Endothelial cell of umbilical vein (primary cell): ENCODE measurements at regions not wholly inside any gene's neighbourhood (a gene's known extent, or its start where the extent isn't known, plus 50 kb on each side); places are given as distances from the start of the nearest gene placed in this dataset.
A peak's percentile ranks its signal among the peaks of the same experiment; 100 is the strongest.

Experiments
- BruUV-seq: library from RNA; stranded (reverse); fragments of 400-500 nt; replicated peaks from 2 replicates; lab custom pipeline; 2021; lab: Mats Ljungman, UMichigan
- CTCF ChIA-PET: fragments of 300-600, 350-600 bp; sonication (Branson Sonifier 250); formaldehyde crosslinking; loops from one replicate; lab custom pipeline; 2021; ENCODE audit warnings: antibody characterized with exemption, inconsistent platforms; lab: Charles Lee
- POLR2A ChIA-PET: fragments of 300-600, 350-600 bp; sonication (Branson Sonifier 250); formaldehyde crosslinking; loops from one replicate; lab custom pipeline; 2021; ENCODE audit warnings: antibody characterized with exemption, inconsistent platforms; lab: Charles Lee
- DNase-seq: peaks from one replicate; pipeline ENCODE4 v3.0.0-alpha.2; 2011; ENCODE audit warnings: low read depth, low spot score
- FAIRE-seq: peaks from 2 replicates; lab custom pipeline; 2011; peaks lifted over from hg19 to GRCh38; lab: Jason Lieb, UNC
- H2AFZ ChIP-seq: 2 replicates; pipeline ENCODE4 v1.6.0; 2012; ENCODE audit warnings: low read depth, low read length, control low read depth, inconsistent platforms
- H3K27ac ChIP-seq: 2 replicates; pipeline ENCODE4 v1.5.1; 2011; ENCODE audit warnings: low read depth, mild to moderate bottlenecking, control low read depth, low read length, moderate library complexity; ENCODE audit not compliant: insufficient read depth
- H3K27me3 ChIP-seq, 2 experiments: 2 replicates each; pipeline versions ENCODE4 v1.6.0 to v1.6.1; 2011; ENCODE audit warnings: low read length in 2 of 2, mixed read lengths in 1 of 2; ENCODE audit not compliant: control insufficient read depth in 2 of 2, insufficient read depth in 2 of 2
- H3K36me3 ChIP-seq, 2 experiments: 2 replicates in 1 of 2; 3 replicates in 1 of 2; pipeline ENCODE4 v1.5.1; 2011; ENCODE audit warnings: low read length in 2 of 2, mild to moderate bottlenecking in 1 of 2, moderate library complexity in 1 of 2; ENCODE audit not compliant: control insufficient read depth in 2 of 2, insufficient read depth in 2 of 2; ENCODE audit errors: extremely low read depth in 1 of 2
- H3K4me1 ChIP-seq: 3 replicates; pipeline ENCODE4 v1.5.1; 2011; ENCODE audit warnings: mild to moderate bottlenecking, low read length; ENCODE audit not compliant: control insufficient read depth, insufficient read depth; ENCODE audit errors: extremely low read depth
- H3K4me2 ChIP-seq: 2 replicates; pipeline ENCODE4 v1.6.1; 2011; ENCODE audit warnings: low read length, control low read depth, mixed read lengths; ENCODE audit not compliant: insufficient read depth
- H3K4me3 ChIP-seq, 3 experiments: fragments of 200-600 bp in 1 of 3; sonication (generic), shearing (Covaris generic) in 1 of 3; replicated peaks in 1 of 3; 2 replicates each; pipeline ENCODE4 v1.5.1; 2011 to 2016; ENCODE audit warnings: control low read depth in 3 of 3, low read length in 3 of 3, mild to moderate bottlenecking in 2 of 3, inconsistent platforms in 1 of 3, low read depth in 1 of 3, moderate library complexity in 1 of 3; ENCODE audit not compliant: insufficient read depth in 1 of 3
- H3K79me2 ChIP-seq: 2 replicates; pipeline ENCODE4 v1.6.0; 2012; ENCODE audit warnings: low read length, inconsistent platforms; ENCODE audit not compliant: control insufficient read depth, insufficient read depth
- H3K9ac ChIP-seq: replicated peaks from 2 replicates; pipeline ENCODE3; 2011; ENCODE audit warnings: low read length, control low read depth; ENCODE audit not compliant: insufficient read depth; ENCODE audit errors: extremely low read depth
- H3K9me1 ChIP-seq: replicated peaks from 3 replicates; pipeline ENCODE4 v1.6.0; 2011; ENCODE audit warnings: mild to moderate bottlenecking, low read length; ENCODE audit not compliant: control insufficient read depth, insufficient read depth; ENCODE audit errors: extremely low read depth
- H3K9me3 ChIP-seq: replicated peaks from 2 replicates; pipeline ENCODE4 v1.5.1; 2012; ENCODE audit warnings: low read length, inconsistent platforms; ENCODE audit not compliant: control insufficient read depth, insufficient read depth
- H4K20me1 ChIP-seq: replicated peaks from 2 replicates; pipeline ENCODE3; 2011; ENCODE audit warnings: mild to moderate bottlenecking, low read length; ENCODE audit not compliant: control insufficient read depth, insufficient read depth; ENCODE audit errors: extremely low read depth
- CTCF ChIP-seq, 2 donors: IDR thresholded peaks; 1 replicate in 1 of 2; 2 replicates in 1 of 2; pipeline ENCODE4 v1.5.1; 2011; ENCODE audit warnings: low read length in 2 of 2, mild to moderate bottlenecking in 2 of 2, moderate library complexity in 2 of 2, control low read depth in 1 of 2, inconsistent platforms in 1 of 2, low read depth in 1 of 2; ENCODE audit not compliant: insufficient read depth in 1 of 2; ENCODE audit errors: extremely low read depth in 1 of 2
- EZH2 ChIP-seq: IDR thresholded peaks from 2 replicates; pipeline ENCODE4 v1.6.1; 2012; ENCODE audit warnings: borderline replicate concordance, low read depth, mild to moderate bottlenecking, moderate library complexity, low read length, inconsistent platforms; ENCODE audit not compliant: severe bottlenecking
- FOS ChIP-seq: IDR thresholded peaks from 2 replicates; pipeline ENCODE4 v1.6.1; 2011; ENCODE audit warnings: mild to moderate bottlenecking, low read length, moderate library complexity, borderline replicate concordance; ENCODE audit not compliant: insufficient read depth
- GATA2 ChIP-seq: IDR thresholded peaks from 2 replicates; pipeline ENCODE4 v1.7.0; 2011; ENCODE audit warnings: low read depth, mild to moderate bottlenecking, moderate library complexity, mixed read lengths, low read length; ENCODE audit not compliant: insufficient read length, insufficient read depth
- JUN ChIP-seq: IDR thresholded peaks from 2 replicates; pipeline ENCODE4 v1.6.1; 2011; ENCODE audit warnings: borderline replicate concordance, low read depth; ENCODE audit not compliant: insufficient read length, insufficient read depth
- MAX ChIP-seq: IDR thresholded peaks from 2 replicates; pipeline ENCODE4 v1.6.1; 2011; ENCODE audit not compliant: insufficient read depth, insufficient read length
- MYC ChIP-seq: IDR thresholded peaks from one replicate; pipeline ENCODE4 v1.6.1; 2011; ENCODE audit warnings: mild to moderate bottlenecking, low read depth, low read length
- POLR2A ChIP-seq: IDR thresholded peaks from 2 replicates; pipeline ENCODE4 v1.6.1; 2012; ENCODE audit warnings: low read depth, mild to moderate bottlenecking, control low read depth, low read length
- POLR2AphosphoS5 ChIP-seq: IDR thresholded peaks from 2 replicates; pipeline ENCODE4 v1.6.1; 2012; ENCODE audit warnings: low read depth, mild to moderate bottlenecking, control low read depth, low read length, moderate library complexity; ENCODE audit not compliant: insufficient read depth
- dilution Hi-C: fragments of 300-500 bp; cut with MboI; formaldehyde crosslinking; loops from one replicate; pipeline ENCODE4 v1.15.0; 2019; ENCODE audit warnings: low sequenced_read_pairs; ENCODE audit not compliant: extremely low pct_ligation_motif_present
- intact Hi-C: fragments of 100-400 bp; cut with micrococcal nuclease; formaldehyde crosslinking; loops from one replicate; pipeline ENCODE4 v1.10.0; 2022

- peak; percentile 46 for DNase-seq
- Histone ChIP-seq H3K9me1 (no peaks in the 10 kb centered on the region), H2AFZ (no peak overlapping the region), H3K27me3 (peaks cover 0 to 2% of the 10 kb centered on the region in 2 experiments), H4K20me1 (no peaks in the 10 kb centered on the region), H3K4me2 (no peak overlapping the region), H3K27ac (no peak overlapping the region), H3K9ac (no peak overlapping the region), H3K9me3 (no peaks in the 10 kb centered on the region), H3K36me3 (no peaks in the 10 kb centered on the region), H3K4me3 (no peak overlapping the region), H3K79me2 (no peaks in the 10 kb centered on the region), H3K4me1 (no peaks in the 10 kb centered on the region)
- intact Hi-C loops (no loop called here), dilution Hi-C loops (no loop called here)
- POLR2A ChIA-PET = no interaction called here
- no TSS peak for BruUV-seq
- FAIRE-seq = no peak
- CTCF ChIA-PET = no interaction called here
- peak; percentile 64 for TF ChIP-seq FOS
- TF ChIP-seq GATA2 = no peak
Observed at GRCh38 chr14:65179918-65180724, 77.8 kb upstream of the MAX start.

- Histone ChIP-seq H3K79me2 (no peaks in the 10 kb centered on the region), H3K9me1 (no peaks in the 10 kb centered on the region), H3K4me3 (no peak overlapping the region), H3K36me3 (no peaks in the 10 kb centered on the region), H3K27me3 (peaks cover 2 to 4% of the 10 kb centered on the region in 2 experiments), H3K27ac (no peak overlapping the region), H3K4me2 (no peak overlapping the region), H3K9ac (no peak overlapping the region), H2AFZ (no peak overlapping the region), H4K20me1 (no peaks in the 10 kb centered on the region), H3K9me3 (no peaks in the 10 kb centered on the region), H3K4me1 (no peaks in the 10 kb centered on the region)
- DNase-seq = no peak
- TF ChIP-seq FOS = no peak
- TF ChIP-seq MAX = no peak
- no peak for TF ChIP-seq POLR2AphosphoS5
- no peak for TF ChIP-seq EZH2
- no peak for TF ChIP-seq MYC
- TF ChIP-seq JUN = no peak
- TF ChIP-seq CTCF (IDR thresholded peaks at IDR 0.05; ENCODE audit: extremely low read depth in 1 of 2, insufficient read depth in 1 of 2, low read depth in 1 of 2, low read length in 2 of 2) = no peak
- TF ChIP-seq GATA2 = no peak
- no peak for TF ChIP-seq POLR2A
- intact Hi-C loops = no loop called here
- no TSS peak for BruUV-seq
- dilution Hi-C loops = no loop called here
- ChIA-PET POLR2A (no interaction called here), CTCF (no interaction called here)
- FAIRE-seq = no peak
Observed at GRCh38 chr14:65180725-65181025, 78.4 kb upstream of the MAX start.
